HepG2 (cell line): ENCODE measurements at regions not wholly inside any gene's neighbourhood (a gene's known extent, or its start where the extent isn't known, plus 50 kb on each side); places are given as distances from the start of the nearest gene placed in this dataset.

ENCODE experiments used
- ATAC-seq: fragments of 200-7000 bp; cut with Tn5 transposase; 3 replicates; pipeline ENCODE4 v1.9.1; 2020; ENCODE audit warnings: mild to moderate bottlenecking, moderate library complexity
- BruUV-seq: library from RNA; stranded (reverse); fragments of 400-500 nt; replicated peaks from 2 replicates; lab custom pipeline; 2021; lab: Mats Ljungman, UMichigan
- CTCF ChIA-PET: fragments of 300-600 bp; formaldehyde crosslinking; extraction: SDS; loops from one replicate; lab custom pipeline; 2021; ENCODE audit warnings: low total read pairs, inconsistent platforms, low intra/inter-chr PET ratio; lab: Yijun Ruan, JAX
- POLR2A ChIA-PET: fragments of 350-600 bp; sonication (Branson Sonifier 250); formaldehyde crosslinking; loops from one replicate; lab custom pipeline; 2020; ENCODE audit warnings: antibody characterized with exemption, inconsistent platforms; lab: Yijun Ruan, JAX
- DNase-seq: peaks from one replicate; pipeline ENCODE4 v3.0.0-alpha.2; 2015; ENCODE audit warnings: low spot score
- FAIRE-seq: peaks from 3 replicates; lab custom pipeline; 2011; peaks lifted over from hg19 to GRCh38; lab: Jason Lieb, UNC
- H2AFZ ChIP-seq: one replicate; pipeline ENCODE4 v1.6.1; 2011; ENCODE audit warnings: low read length, inconsistent platforms
- H3K27ac ChIP-seq: fragments of 300-600 bp; 3 replicates; pipeline ENCODE4 v1.8.0; 2011; ENCODE audit warnings: mixed run types, mild to moderate bottlenecking, mixed read lengths, low read length, inconsistent platforms; ENCODE audit not compliant: insufficient read depth; ENCODE audit errors: extremely low read length
- H3K27me3 ChIP-seq, 2 experiments: fragments of 200-600 bp in 1 of 2; 2 replicates in 1 of 2; 3 replicates in 1 of 2; pipeline versions ENCODE4 v1.6.0 to v1.8.0; 2011; ENCODE audit warnings: low read length in 2 of 2, mild to moderate bottlenecking in 2 of 2, moderate library complexity in 2 of 2, inconsistent platforms in 1 of 2; ENCODE audit not compliant: insufficient read depth in 2 of 2, control insufficient read depth in 1 of 2
- H3K36me3 ChIP-seq, 2 experiments: fragments of 200-600 bp in 1 of 2; replicated peaks in 1 of 2; 2 replicates in 1 of 2; 3 replicates in 1 of 2; pipeline versions ENCODE4 v1.5.1 to v1.8.0; 2011; ENCODE audit warnings: low read length in 2 of 2, inconsistent platforms in 1 of 2; ENCODE audit not compliant: insufficient read depth in 2 of 2, control insufficient read depth in 1 of 2
- H3K4me1 ChIP-seq: 2 replicates; pipeline ENCODE4 v1.5.1; 2012; ENCODE audit warnings: low read length, inconsistent platforms; ENCODE audit not compliant: insufficient read depth
- H3K4me2 ChIP-seq: 2 replicates; pipeline ENCODE4 v1.6.0; 2011; ENCODE audit warnings: low read depth, low read length, inconsistent platforms
- H3K4me3 ChIP-seq, 3 experiments: fragments of 200-600 bp in 1 of 3; sonication (generic), shearing (Covaris generic) in 1 of 3; replicated peaks in 1 of 3; 2 replicates each; pipeline ENCODE4 v1.5.1; 2011 to 2016; ENCODE audit warnings: low read length in 3 of 3, inconsistent platforms in 2 of 3, low read depth in 2 of 3, mild to moderate bottlenecking in 2 of 3, control low read depth in 1 of 3, mixed read lengths in 1 of 3; ENCODE audit not compliant: insufficient read depth in 1 of 3
- H3K79me2 ChIP-seq: one replicate; pipeline ENCODE4 v1.6.1; 2011; ENCODE audit warnings: low read length, inconsistent platforms; ENCODE audit not compliant: insufficient read depth
- H3K9ac ChIP-seq: 2 replicates; pipeline ENCODE4 v1.6.0; 2011; ENCODE audit warnings: mild to moderate bottlenecking, low read depth, low read length, inconsistent platforms; ENCODE audit not compliant: insufficient read depth
- H3K9me3 ChIP-seq: 2 replicates; pipeline ENCODE4 v1.5.1; 2012; ENCODE audit warnings: mild to moderate bottlenecking, low read length
- H4K20me1 ChIP-seq: 2 replicates; pipeline ENCODE4 v1.6.0; 2011; ENCODE audit warnings: inconsistent platforms, mild to moderate bottlenecking, low read length, moderate library complexity; ENCODE audit not compliant: insufficient read depth
- ASH2L ChIP-seq: fragments of 300-600, 200-600 bp; sonication (generic); IDR thresholded peaks from 2 replicates; pipeline ENCODE4 v1.7.0; 2017; ENCODE audit warnings: low read depth, mild to moderate bottlenecking, moderate library complexity, mixed read lengths, low read length; ENCODE audit not compliant: insufficient read length
- CEBPB ChIP-seq: IDR thresholded peaks from 2 replicates; pipeline ENCODE4 v1.6.1; 2011; ENCODE audit warnings: low read depth, low read length, improper control_type of control experiment, borderline replicate concordance
- SP5 ChIP-seq: IDR thresholded peaks from 2 replicates; pipeline ENCODE4 v1.6.1; 2016; ENCODE audit warnings: low read depth, borderline replicate concordance
- WGBS: methylation state at CpG from one replicate; pipeline ENCODE4 v1.1.6; 2017; ENCODE audit warnings: low lambda C conversion rate; 5-methylcytosine and 5-hydroxymethylcytosine counted together
- in situ Hi-C: cut with HindIII; loops from 2 replicates; pipeline ENCODE4 v1.10.0; 2017; ENCODE audit warnings: low pct_unique_long_range_greater_than_20kb; ENCODE audit not compliant: extremely low pct_ligation_motif_present
- intact Hi-C: fragments of 100-400 bp; cut with micrococcal nuclease; formaldehyde crosslinking; loops from one replicate; pipeline ENCODE4 v1.10.0; 2022; ENCODE audit not compliant: unreplicated experiment
- TF ChIP-seq, protein P1 (sequence below): sonication (generic); formaldehyde crosslinking; IDR thresholded peaks from 2 replicates; pipeline ENCODE4 v1.5.0; 2020; ENCODE audit warnings: mild to moderate bottlenecking, missing genetic modification reagents, borderline replicate concordance

- DNase-seq, result no peak
- no peak for FAIRE-seq
- ChIA-PET CTCF (no interaction called here), POLR2A (no interaction called here)
- H4K20me1 ChIP-seq, result no peaks in the 10 kb centered on the region
- in situ Hi-C loops (no loop called here), intact Hi-C loops (no loop called here)
- no peak overlapping the region for H3K9ac ChIP-seq
- H3K36me3 ChIP-seq, result no peaks in the 10 kb centered on the region
- BruUV-seq, result no TSS peak
- H2AFZ ChIP-seq, result no peak overlapping the region
- H3K27me3 ChIP-seq, result no peaks in the 10 kb centered on the region
- no peak overlapping the region for H3K4me2 ChIP-seq
- TF ChIP-seq CEBPB (peak; percentile 10; the same call in 1 of the 2 replicates), ASH2L (no peak)
- H3K9me3 ChIP-seq, result peaks cover 85% of the 10 kb centered on the region
- H3K27ac ChIP-seq, result no peak overlapping the region
- no peak for ATAC-seq
- WGBS, result 49% methylated on average over 15 of the region's 23 CpGs
- H3K4me3 ChIP-seq, result no peak overlapping the region
- H3K79me2 ChIP-seq, result no peaks in the 10 kb centered on the region
- H3K4me1 ChIP-seq, result no peaks in the 10 kb centered on the region
These were observed 998.6 kb upstream of the NCAM2 start for GRCh38 chr21:19999369-20000272.

DNA sequence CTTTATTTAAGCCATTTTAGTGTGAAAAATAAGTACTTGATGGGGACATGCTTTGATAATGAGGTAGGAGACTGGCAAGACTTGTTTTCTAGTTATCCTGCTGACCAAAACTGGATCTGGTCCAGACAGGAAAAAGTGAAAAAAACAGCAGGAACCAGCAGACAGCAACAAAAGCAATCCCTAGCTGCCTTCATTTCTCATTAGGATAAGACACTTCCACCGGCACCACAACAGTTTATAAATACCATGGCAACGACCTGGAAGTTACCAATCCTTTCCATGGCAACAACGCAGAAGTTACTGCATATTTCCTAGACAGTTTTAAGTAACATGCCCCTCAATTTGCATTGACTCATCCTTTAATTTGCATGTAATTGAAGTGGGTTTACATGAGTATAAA is 993.8 kb upstream of the NCAM2 start:
- Histone ChIP-seq H3K4me1 (no peaks in the 10 kb centered on the region), H3K9me3 (peaks cover 72% of the 10 kb centered on the region), H3K36me3 (no peaks in the 10 kb centered on the region), H3K79me2 (no peaks in the 10 kb centered on the region), H2AFZ (no peak overlapping the region), H3K4me2 (no peak overlapping the region), H3K27me3 (no peaks in the 10 kb centered on the region), H4K20me1 (no peaks in the 10 kb centered on the region), H3K27ac (no peak overlapping the region), H3K4me3 (no peak overlapping the region), H3K9ac (no peak overlapping the region)
- intact Hi-C loops, result no loop called here
- WGBS, result 8% methylated on average over 3 of the region's 3 CpGs
- ATAC-seq (no peak), DNase-seq (no peak), FAIRE-seq (no peak)
- TF ChIP-seq SP5 (CRISPR knock-in tag), result no peak
- TF ChIP-seq, protein P1, sequence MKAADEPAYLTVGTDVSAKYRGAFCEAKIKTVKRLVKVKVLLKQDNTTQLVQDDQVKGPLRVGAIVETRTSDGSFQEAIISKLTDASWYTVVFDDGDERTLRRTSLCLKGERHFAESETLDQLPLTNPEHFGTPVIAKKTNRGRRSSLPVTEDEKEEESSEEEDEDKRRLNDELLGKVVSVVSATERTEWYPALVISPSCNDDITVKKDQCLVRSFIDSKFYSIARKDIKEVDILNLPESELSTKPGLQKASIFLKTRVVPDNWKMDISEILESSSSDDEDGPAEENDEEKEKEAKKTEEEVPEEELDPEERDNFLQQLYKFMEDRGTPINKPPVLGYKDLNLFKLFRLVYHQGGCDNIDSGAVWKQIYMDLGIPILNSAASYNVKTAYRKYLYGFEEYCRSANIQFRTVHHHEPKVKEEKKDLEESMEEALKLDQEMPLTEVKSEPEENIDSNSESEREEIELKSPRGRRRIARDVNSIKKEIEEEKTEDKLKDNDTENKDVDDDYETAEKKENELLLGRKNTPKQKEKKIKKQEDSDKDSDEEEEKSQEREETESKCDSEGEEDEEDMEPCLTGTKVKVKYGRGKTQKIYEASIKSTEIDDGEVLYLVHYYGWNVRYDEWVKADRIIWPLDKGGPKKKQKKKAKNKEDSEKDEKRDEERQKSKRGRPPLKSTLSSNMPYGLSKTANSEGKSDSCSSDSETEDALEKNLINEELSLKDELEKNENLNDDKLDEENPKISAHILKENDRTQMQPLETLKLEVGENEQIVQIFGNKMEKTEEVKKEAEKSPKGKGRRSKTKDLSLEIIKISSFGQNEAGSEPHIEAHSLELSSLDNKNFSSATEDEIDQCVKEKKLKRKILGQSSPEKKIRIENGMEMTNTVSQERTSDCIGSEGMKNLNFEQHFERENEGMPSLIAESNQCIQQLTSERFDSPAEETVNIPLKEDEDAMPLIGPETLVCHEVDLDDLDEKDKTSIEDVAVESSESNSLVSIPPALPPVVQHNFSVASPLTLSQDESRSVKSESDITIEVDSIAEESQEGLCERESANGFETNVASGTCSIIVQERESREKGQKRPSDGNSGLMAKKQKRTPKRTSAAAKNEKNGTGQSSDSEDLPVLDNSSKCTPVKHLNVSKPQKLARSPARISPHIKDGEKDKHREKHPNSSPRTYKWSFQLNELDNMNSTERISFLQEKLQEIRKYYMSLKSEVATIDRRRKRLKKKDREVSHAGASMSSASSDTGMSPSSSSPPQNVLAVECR (CRISPR knock-in tag), result no peak
- no TSS peak for BruUV-seq
- ChIA-PET CTCF (no interaction called here), POLR2A (no interaction called here)
- in situ Hi-C loops, result no loop called here
